SHP77 (cell line): ENCODE measurements at regions not wholly inside any gene's neighbourhood (a gene's known extent, or its start where the extent isn't known, plus 50 kb on each side); places are given as distances from the start of the nearest gene placed in this dataset.

Experiments
- DNase-seq, 2 experiments: peaks; one replicate each; lab custom pipeline; 2025; lab: John Stamatoyannopoulos, UW

- DNase-seq, result no peak
Observed at GRCh38 chrX:42442745-42443144, 335.2 kb downstream of the PPP1R2C start.

GRCh38 chrX:42437211-42437610, 340.8 kb downstream of the PPP1R2C start:
- no peak for DNase-seq

- DNase-seq, result no peak
Observed at GRCh38 chrX:42434458-42435166, 343.4 kb downstream of the PPP1R2C start.

GRCh38 chrX:42432552-42432951, 345.4 kb downstream of the PPP1R2C start:
- DNase-seq, result no peak

- DNase-seq, result no peak
Observed at GRCh38 chrX:42422961-42423360, 355.0 kb downstream of the PPP1R2C start.

- no peak for DNase-seq
Observed at GRCh38 chrX:42420426-42420825, 357.5 kb downstream of the PPP1R2C start.

GRCh38 chrX:42415636-42416035, 362.3 kb downstream of the PPP1R2C start:
- no peak for DNase-seq

GRCh38 chrX:42414057-42414456, 363.9 kb downstream of the PPP1R2C start:
- DNase-seq, result no peak

- no peak for DNase-seq
Observed at GRCh38 chrX:42399632-42400024, 378.3 kb downstream of the PPP1R2C start.

GRCh38 chrX:42398967-42399631, 378.9 kb downstream of the PPP1R2C start:
- no peak for DNase-seq

- DNase-seq, result no peak
Observed at GRCh38 chrX:42396136-42396535, 381.8 kb downstream of the PPP1R2C start.

- DNase-seq, result no peak
Observed at GRCh38 chrX:42392846-42393245, 385.1 kb downstream of the PPP1R2C start.

- DNase-seq, result no peak
Observed at GRCh38 chrX:42386681-42387080, 391.3 kb downstream of the PPP1R2C start.

- DNase-seq, result no peak
Observed at GRCh38 chrX:42385730-42386129, 392.2 kb downstream of the PPP1R2C start.

- no peak for DNase-seq
Observed at GRCh38 chrX:42384956-42385355, 393.0 kb downstream of the PPP1R2C start.

GRCh38 chrX:42378857-42379256, 399.1 kb downstream of the PPP1R2C start:
- DNase-seq, result no peak

GRCh38 chrX:42375086-42375485, 402.9 kb downstream of the PPP1R2C start:
- no peak for DNase-seq

GRCh38 chrX:42366181-42366580, 411.8 kb downstream of the PPP1R2C start:
- no peak for DNase-seq

GRCh38 chrX:42362219-42362618, 415.7 kb downstream of the PPP1R2C start:
- no peak for DNase-seq

GRCh38 chrX:42342981-42343380, 419.6 kb upstream of the CASK start:
- DNase-seq, result peak; percentile 10 to 23
